Neuron (in vitro differentiated cells): ENCODE measurements at regions not wholly inside any gene's neighbourhood (a gene's known extent, or its start where the extent isn't known, plus 50 kb on each side); places are given as distances from the start of the nearest gene placed in this dataset.
"Not testable (repeated sequence)": the region's sequence is repeated elsewhere in the genome, so short reads cannot be mapped to it uniquely, and the experiment has no call there.

Experiments
- H2AFZ ChIP-seq: one replicate; pipeline ENCODE4 v1.6.1; 2013; ENCODE audit warnings: low read depth, mild to moderate bottlenecking, inconsistent platforms, low read length, moderate library complexity
- H3K27me3 ChIP-seq: one replicate; pipeline ENCODE4 v1.6.1; 2013; ENCODE audit warnings: low read length; ENCODE audit not compliant: insufficient read depth
- H3K36me3 ChIP-seq: one replicate; pipeline ENCODE4 v1.6.1; 2013; ENCODE audit warnings: low read length; ENCODE audit not compliant: insufficient read depth
- H3K4me1 ChIP-seq: one replicate; pipeline ENCODE4 v1.6.1; 2013; ENCODE audit warnings: low read length; ENCODE audit not compliant: insufficient read depth
- H3K4me3 ChIP-seq: 2 replicates; pipeline ENCODE4 v1.5.1; 2013; ENCODE audit warnings: mild to moderate bottlenecking, low read length, moderate library complexity
- H3K9me3 ChIP-seq: one replicate; pipeline ENCODE4 v1.6.1; 2013; ENCODE audit warnings: low read length

GRCh38 chr3:64449026-64449425, 223.8 kb upstream of the PRICKLE2 start:
- Histone ChIP-seq H3K27me3 (peaks cover 4% of the 10 kb centered on the region), H3K4me1 (peaks cover 17% of the 10 kb centered on the region), H3K9me3 (no peaks in the 10 kb centered on the region), H3K36me3 (no peaks in the 10 kb centered on the region), H2AFZ (no peak overlapping the region), H3K4me3 (no peak overlapping the region)

GRCh38 chr3:64445944-64446300, 220.7 kb upstream of the PRICKLE2 start:
- no peak overlapping the region for H2AFZ ChIP-seq
- H3K4me3 ChIP-seq = no peak overlapping the region
- H3K27me3 ChIP-seq = peaks cover 4% of the 10 kb centered on the region

GRCh38 chr3:64445109-64445943, 220.1 kb upstream of the PRICKLE2 start:
- H3K9me3 ChIP-seq = no peaks in the 10 kb centered on the region
- H3K4me3 ChIP-seq = peak overlapping the region; percentile 60
- peaks cover 9% of the 10 kb centered on the region for H3K4me1 ChIP-seq
- H3K27me3 ChIP-seq = peaks cover 4% of the 10 kb centered on the region
- no peaks in the 10 kb centered on the region for H3K36me3 ChIP-seq
- H2AFZ ChIP-seq = peak overlapping the region; percentile 97

More at GRCh38 chr3:64445944-64446300, 220.7 kb upstream of the PRICKLE2 start:
- Histone ChIP-seq H3K4me1 (peaks cover 11% of the 10 kb centered on the region), H3K9me3 (no peaks in the 10 kb centered on the region), H3K36me3 (no peaks in the 10 kb centered on the region)

GRCh38 chr3:64444490-64445108, 219.3 kb upstream of the PRICKLE2 start:
- Histone ChIP-seq H3K27me3 (peaks cover 4% of the 10 kb centered on the region), H3K9me3 (no peaks in the 10 kb centered on the region), H3K36me3 (no peaks in the 10 kb centered on the region), H3K4me1 (peaks cover 8% of the 10 kb centered on the region), H3K4me3 (peak overlapping the region; percentile 60), H2AFZ (peak overlapping the region; percentile 97)

- H3K36me3 ChIP-seq = no peaks in the 10 kb centered on the region
- peaks cover 9% of the 10 kb centered on the region for H3K4me1 ChIP-seq
- no peak overlapping the region for H3K4me3 ChIP-seq
- no peaks in the 10 kb centered on the region for H3K9me3 ChIP-seq
- H3K27me3 ChIP-seq = peaks cover 4% of the 10 kb centered on the region
- no peak overlapping the region for H2AFZ ChIP-seq
Measured at GRCh38 chr3:64443546-64444381, 218.5 kb upstream of the PRICKLE2 start.

- Histone ChIP-seq H3K27me3 (peaks cover 4% of the 10 kb centered on the region), H2AFZ (no peak overlapping the region), H3K4me1 (peaks cover 13% of the 10 kb centered on the region)
Measured at GRCh38 chr3:64441861-64442260, 216.6 kb upstream of the PRICKLE2 start.

GRCh38 chr3:64440498-64440897, 215.2 kb upstream of the PRICKLE2 start:
- Histone ChIP-seq H3K4me1 (peaks cover 13% of the 10 kb centered on the region), H3K9me3 (no peaks in the 10 kb centered on the region), H3K36me3 (no peaks in the 10 kb centered on the region), H3K27me3 (peaks cover 4% of the 10 kb centered on the region), H2AFZ (no peak overlapping the region), H3K4me3 (no peak overlapping the region)

More at GRCh38 chr3:64441861-64442260, 216.6 kb upstream of the PRICKLE2 start:
- Histone ChIP-seq H3K36me3 (no peaks in the 10 kb centered on the region), H3K9me3 (no peaks in the 10 kb centered on the region), H3K4me3 (no peak overlapping the region)

GRCh38 chr3:64438812-64439211, 213.5 kb upstream of the PRICKLE2 start:
- no peak overlapping the region for H3K4me3 ChIP-seq

GRCh38 chr3:64438066-64438465, 212.8 kb upstream of the PRICKLE2 start:
- H3K27me3 ChIP-seq = no peaks in the 10 kb centered on the region
- H2AFZ ChIP-seq = no peak overlapping the region
- no peaks in the 10 kb centered on the region for H3K9me3 ChIP-seq
- peaks cover 8% of the 10 kb centered on the region for H3K4me1 ChIP-seq
- H3K36me3 ChIP-seq = no peaks in the 10 kb centered on the region
- H3K4me3 ChIP-seq = no peak overlapping the region

More at GRCh38 chr3:64438812-64439211, 213.5 kb upstream of the PRICKLE2 start:
- no peaks in the 10 kb centered on the region for H3K9me3 ChIP-seq
- H3K4me1 ChIP-seq = peaks cover 8% of the 10 kb centered on the region
- H3K36me3 ChIP-seq = no peaks in the 10 kb centered on the region
- H3K27me3 ChIP-seq = no peaks in the 10 kb centered on the region
- H2AFZ ChIP-seq = no peak overlapping the region

GRCh38 chr3:64437131-64437530, 211.9 kb upstream of the PRICKLE2 start:
- Histone ChIP-seq H3K4me3 (no peak overlapping the region), H3K36me3 (no peaks in the 10 kb centered on the region), H3K9me3 (no peaks in the 10 kb centered on the region)

GRCh38 chr3:64435023-64435422, 209.8 kb upstream of the PRICKLE2 start:
- not testable (repeated sequence) for H3K4me3 ChIP-seq, H2AFZ ChIP-seq, H3K36me3 ChIP-seq, H3K4me1 ChIP-seq, H3K9me3 ChIP-seq, H3K27me3 ChIP-seq

More at GRCh38 chr3:64437131-64437530, 211.9 kb upstream of the PRICKLE2 start:
- Histone ChIP-seq H2AFZ (no peak overlapping the region), H3K4me1 (peaks cover 8% of the 10 kb centered on the region), H3K27me3 (no peaks in the 10 kb centered on the region)

GRCh38 chr3:64432870-64433269, 207.6 kb upstream of the PRICKLE2 start:
- no peaks in the 10 kb centered on the region for H3K4me1 ChIP-seq
- H2AFZ ChIP-seq = no peak overlapping the region
- no peaks in the 10 kb centered on the region for H3K36me3 ChIP-seq
- no peak overlapping the region for H3K4me3 ChIP-seq
- H3K27me3 ChIP-seq = no peaks in the 10 kb centered on the region
- no peaks in the 10 kb centered on the region for H3K9me3 ChIP-seq
